ENCODE measurements at regions not wholly inside any gene's neighbourhood (a gene's known extent, or its start where the extent isn't known, plus 50 kb on each side); places are given as distances from the start of the nearest gene placed in this dataset.

GRCh38 chr3:147619921-147620560 is 210.9 kb downstream of the ZIC1 start:
- Histone ChIP-seq H3K27me3 (ENCODE audit: control insufficient read depth in 5 of 5, insufficient read depth in 4 of 5, low read length in 5 of 5) (no peaks in the 10 kb centered on the region), H3K36me3 (ENCODE audit: control insufficient read depth in 5 of 5, insufficient read depth in 5 of 5, low read length in 5 of 5) (no peaks in the 10 kb centered on the region), H3K4me3 (ENCODE audit: low read depth in 1 of 5, low read length in 5 of 5) (no peak overlapping the region), H3K9ac (ENCODE audit: low read length in 5 of 5) (no peak overlapping the region), H3K9me3 (ENCODE audit: control insufficient read depth in 5 of 5, low read length in 5 of 5) (no peaks in the 10 kb centered on the region), H3K4me1 (ENCODE audit: control insufficient read depth in 5 of 5, insufficient read depth in 5 of 5, low read length in 5 of 5) (no peaks in the 10 kb centered on the region), H3K27ac (ENCODE audit: low read depth, low read length) (no peak overlapping the region)

DNA sequence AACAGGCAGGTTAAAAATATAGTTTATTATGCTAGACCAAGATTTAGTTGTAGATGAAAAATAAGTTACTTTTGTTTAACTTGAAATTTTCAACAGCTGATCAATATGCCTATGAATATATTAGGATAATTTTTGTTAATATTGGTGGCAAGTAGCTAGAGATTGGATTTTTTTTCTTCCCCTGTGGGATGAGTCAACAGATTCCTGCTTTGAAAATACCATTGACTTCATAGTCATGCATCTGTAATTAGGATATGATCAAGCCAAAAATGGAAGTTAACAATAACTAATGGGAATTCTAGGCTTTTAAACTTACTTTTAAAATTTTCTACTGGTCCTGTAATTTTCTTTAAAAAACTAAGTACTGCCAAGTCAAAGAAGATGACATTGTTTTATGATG is 211.7 kb downstream of the ZIC1 start:
- Histone ChIP-seq H3K9ac (ENCODE audit: low read length in 5 of 5) (no peak overlapping the region), H3K4me1 (ENCODE audit: control insufficient read depth in 5 of 5, insufficient read depth in 5 of 5, low read length in 5 of 5) (no peaks in the 10 kb centered on the region), H3K4me3 (ENCODE audit: low read depth in 1 of 5, low read length in 5 of 5) (no peak overlapping the region), H3K27ac (ENCODE audit: low read depth, low read length) (no peak overlapping the region), H3K9me3 (ENCODE audit: control insufficient read depth in 5 of 5, low read length in 5 of 5) (no peaks in the 10 kb centered on the region), H3K36me3 (ENCODE audit: control insufficient read depth in 5 of 5, insufficient read depth in 5 of 5, low read length in 5 of 5) (no peaks in the 10 kb centered on the region), H3K27me3 (ENCODE audit: control insufficient read depth in 5 of 5, insufficient read depth in 4 of 5, low read length in 5 of 5) (no peaks in the 10 kb centered on the region)

DNA sequence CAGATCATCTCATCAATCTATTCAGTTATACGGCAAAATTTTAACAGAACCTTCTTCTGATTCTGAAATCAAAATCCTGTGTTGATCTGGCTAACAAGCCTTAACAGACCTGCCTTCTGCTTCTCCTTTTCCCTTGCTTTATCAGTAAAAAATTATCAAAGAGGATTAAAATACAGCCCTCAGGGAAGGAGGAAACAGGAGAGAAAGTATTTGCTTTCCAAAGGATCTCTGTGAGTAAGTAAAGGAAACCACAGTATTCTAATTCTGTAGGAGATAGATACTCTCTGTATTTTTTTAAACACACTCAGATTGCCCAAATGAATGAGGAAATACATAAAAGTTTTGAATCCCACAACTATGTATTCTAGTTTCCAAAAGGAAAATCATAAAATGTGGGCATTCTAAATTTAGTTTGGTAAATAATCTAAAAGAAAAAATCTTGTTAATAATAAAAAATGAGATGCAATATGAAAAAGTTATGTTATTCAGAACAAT is 221.8 kb downstream of the ZIC1 start:
- Histone ChIP-seq H3K4me3 (ENCODE audit: low read depth in 1 of 5, low read length in 5 of 5) (no peak overlapping the region), H3K9me3 (ENCODE audit: control insufficient read depth in 5 of 5, low read length in 5 of 5) (peaks cover 0 to 14% (median 3%) of the 10 kb centered on the region in 5 donors), H3K4me1 (ENCODE audit: control insufficient read depth in 5 of 5, insufficient read depth in 5 of 5, low read length in 5 of 5) (no peaks in the 10 kb centered on the region), H3K36me3 (ENCODE audit: control insufficient read depth in 5 of 5, insufficient read depth in 5 of 5, low read length in 5 of 5) (no peaks in the 10 kb centered on the region), H3K9ac (ENCODE audit: low read length in 5 of 5) (no peak overlapping the region), H3K27me3 (ENCODE audit: control insufficient read depth in 5 of 5, insufficient read depth in 4 of 5, low read length in 5 of 5) (no peaks in the 10 kb centered on the region), H3K27ac (ENCODE audit: low read depth, low read length) (no peak overlapping the region)

- no peak overlapping the region for H3K9ac ChIP-seq (ENCODE audit: low read length in 5 of 5)
- no peak overlapping the region for H3K4me3 ChIP-seq (ENCODE audit: low read depth in 1 of 5, low read length in 5 of 5)
- H3K36me3 ChIP-seq (ENCODE audit: control insufficient read depth in 5 of 5, insufficient read depth in 5 of 5, low read length in 5 of 5): no peaks in the 10 kb centered on the region
- no peaks in the 10 kb centered on the region for H3K4me1 ChIP-seq (ENCODE audit: control insufficient read depth in 5 of 5, insufficient read depth in 5 of 5, low read length in 5 of 5)
- peaks cover 0 to 11% (median 7%) of the 10 kb centered on the region in 5 donors for H3K9me3 ChIP-seq (ENCODE audit: control insufficient read depth in 5 of 5, low read length in 5 of 5)
- H3K27ac ChIP-seq (ENCODE audit: low read depth, low read length): no peak overlapping the region
- H3K27me3 ChIP-seq (ENCODE audit: control insufficient read depth in 5 of 5, insufficient read depth in 4 of 5, low read length in 5 of 5): no peaks in the 10 kb centered on the region
Measured at GRCh38 chr3:147640781-147641180, 231.6 kb downstream of the ZIC1 start.

GRCh38 chr3:147645761-147646160 is 236.6 kb downstream of the ZIC1 start:
- Histone ChIP-seq H3K9me3 (ENCODE audit: control insufficient read depth in 5 of 5, low read length in 5 of 5) (no peaks in the 10 kb centered on the region), H3K4me3 (ENCODE audit: low read depth in 1 of 5, low read length in 5 of 5) (no peak overlapping the region), H3K36me3 (ENCODE audit: control insufficient read depth in 5 of 5, insufficient read depth in 5 of 5, low read length in 5 of 5) (no peaks in the 10 kb centered on the region), H3K4me1 (ENCODE audit: control insufficient read depth in 5 of 5, insufficient read depth in 5 of 5, low read length in 5 of 5) (no peaks in the 10 kb centered on the region), H3K27ac (ENCODE audit: low read depth, low read length) (no peak overlapping the region), H3K27me3 (ENCODE audit: control insufficient read depth in 5 of 5, insufficient read depth in 4 of 5, low read length in 5 of 5) (no peaks in the 10 kb centered on the region), H3K9ac (ENCODE audit: low read length in 5 of 5) (no peak overlapping the region)

DNA sequence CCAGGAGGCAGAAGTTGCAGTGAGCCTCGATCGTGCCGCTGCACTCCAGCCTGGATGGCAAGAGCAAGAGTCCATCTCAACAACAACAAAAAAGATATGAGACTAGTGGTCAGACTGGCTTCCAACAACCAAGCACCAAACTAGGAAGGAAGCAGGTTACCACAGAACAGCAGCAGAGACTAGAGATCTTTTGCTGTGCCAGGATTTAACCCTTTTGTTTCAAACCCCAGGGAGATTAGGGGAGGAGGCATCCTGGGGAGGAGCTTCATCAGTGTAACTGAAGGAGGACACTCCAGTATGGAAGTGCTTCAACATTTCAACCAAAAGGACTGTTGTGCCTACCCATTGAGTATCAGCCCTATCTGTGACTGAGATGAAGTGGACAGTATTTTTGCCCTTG is 240.3 kb downstream of the ZIC1 start:
- Histone ChIP-seq H3K4me1 (ENCODE audit: control insufficient read depth in 5 of 5, insufficient read depth in 5 of 5, low read length in 5 of 5) (peaks cover 0 to 3% (median 0%) of the 10 kb centered on the region in 5 donors), H3K4me3 (ENCODE audit: low read depth in 1 of 5, low read length in 5 of 5) (no peak overlapping the region), H3K36me3 (ENCODE audit: control insufficient read depth in 5 of 5, insufficient read depth in 5 of 5, low read length in 5 of 5) (no peaks in the 10 kb centered on the region), H3K27ac (ENCODE audit: low read depth, low read length) (no peak overlapping the region), H3K9ac (ENCODE audit: low read length in 5 of 5) (no peak overlapping the region), H3K9me3 (ENCODE audit: control insufficient read depth in 5 of 5, low read length in 5 of 5) (no peaks in the 10 kb centered on the region), H3K27me3 (ENCODE audit: control insufficient read depth in 5 of 5, insufficient read depth in 4 of 5, low read length in 5 of 5) (no peaks in the 10 kb centered on the region)

DNA sequence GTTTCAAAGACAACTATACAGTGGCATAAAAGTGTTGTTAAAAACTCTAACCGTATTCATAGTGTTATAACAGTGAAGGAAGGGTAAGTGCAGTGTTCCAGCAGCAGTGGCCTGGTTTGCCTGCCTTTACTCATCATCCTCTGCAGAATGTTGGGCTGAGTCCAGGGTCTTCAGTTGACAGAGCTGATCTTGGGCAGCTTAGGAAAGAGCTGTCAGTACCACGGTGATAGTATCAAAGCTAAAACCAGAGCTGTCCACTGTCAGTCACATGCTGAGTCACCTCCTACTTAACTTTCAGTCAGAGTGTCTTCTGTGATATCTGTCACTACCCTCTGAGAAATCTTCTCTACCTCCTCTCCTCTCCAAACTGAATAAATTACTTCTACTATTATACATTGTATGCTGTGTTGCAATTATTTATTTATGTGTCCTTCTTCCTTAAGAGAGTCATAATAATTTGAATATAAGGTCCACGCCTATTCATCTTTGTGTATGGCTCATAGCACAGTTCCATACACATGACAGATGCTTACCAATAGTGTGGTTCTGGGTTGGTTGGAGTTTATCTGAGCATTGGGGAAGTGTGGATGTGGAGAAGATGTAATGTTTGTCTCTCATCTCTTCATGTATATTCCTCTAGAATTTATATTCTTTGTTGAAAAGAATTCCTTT is 242.1 kb downstream of the ZIC1 start:
- Histone ChIP-seq H3K27ac (ENCODE audit: low read depth, low read length) (no peak overlapping the region), H3K36me3 (ENCODE audit: control insufficient read depth in 5 of 5, insufficient read depth in 5 of 5, low read length in 5 of 5) (no peaks in the 10 kb centered on the region), H3K4me1 (ENCODE audit: control insufficient read depth in 5 of 5, insufficient read depth in 5 of 5, low read length in 5 of 5) (peaks cover 0 to 3% (median 0%) of the 10 kb centered on the region in 5 donors), H3K9me3 (ENCODE audit: control insufficient read depth in 5 of 5, low read length in 5 of 5) (no peaks in the 10 kb centered on the region), H3K27me3 (ENCODE audit: control insufficient read depth in 5 of 5, insufficient read depth in 4 of 5, low read length in 5 of 5) (no peaks in the 10 kb centered on the region), H3K9ac (ENCODE audit: low read length in 5 of 5) (no peak overlapping the region), H3K4me3 (ENCODE audit: low read depth in 1 of 5, low read length in 5 of 5) (no peak overlapping the region)

- no peaks in the 10 kb centered on the region for H3K36me3 ChIP-seq (ENCODE audit: control insufficient read depth in 5 of 5, insufficient read depth in 5 of 5, low read length in 5 of 5)
- H3K4me1 ChIP-seq (ENCODE audit: control insufficient read depth in 5 of 5, insufficient read depth in 5 of 5, low read length in 5 of 5): peaks cover 0 to 3% (median 0%) of the 10 kb centered on the region in 5 donors
- no peak overlapping the region for H3K27ac ChIP-seq (ENCODE audit: low read depth, low read length)
- H3K9ac ChIP-seq (ENCODE audit: low read length in 5 of 5): no peak overlapping the region
- no peaks in the 10 kb centered on the region for H3K27me3 ChIP-seq (ENCODE audit: control insufficient read depth in 5 of 5, insufficient read depth in 4 of 5, low read length in 5 of 5)
- no peak overlapping the region for H3K4me3 ChIP-seq (ENCODE audit: low read depth in 1 of 5, low read length in 5 of 5)
- no peaks in the 10 kb centered on the region for H3K9me3 ChIP-seq (ENCODE audit: control insufficient read depth in 5 of 5, low read length in 5 of 5)
Measured at GRCh38 chr3:147652651-147653366, 243.6 kb downstream of the ZIC1 start.

DNA sequence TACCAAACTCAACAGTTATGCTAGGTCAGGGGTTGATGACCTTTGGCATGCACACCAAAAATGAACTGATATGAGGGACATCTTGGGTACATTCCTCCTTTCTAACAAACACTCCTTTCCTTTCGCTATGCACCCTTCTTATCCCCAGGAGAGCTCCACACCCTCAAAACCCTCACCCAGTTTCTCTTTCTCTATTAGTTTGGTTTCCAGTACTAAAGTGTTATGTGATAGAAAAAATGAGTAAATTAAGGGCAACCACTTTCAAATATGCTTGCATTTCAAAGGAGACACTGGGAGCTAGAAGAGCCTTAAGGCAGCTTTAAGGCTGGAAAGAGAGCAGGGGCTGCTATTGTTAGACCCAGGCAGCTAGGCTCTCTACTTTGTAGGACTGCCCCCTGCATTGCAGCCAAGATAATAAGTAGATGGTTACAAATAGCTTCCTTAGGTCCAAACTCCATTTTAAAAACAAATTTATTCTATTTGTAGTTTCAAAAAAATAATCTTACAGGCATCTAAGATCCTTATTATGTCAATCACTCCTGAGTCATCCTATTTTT is 244.3 kb downstream of the ZIC1 start:
- no peaks in the 10 kb centered on the region for H3K36me3 ChIP-seq (ENCODE audit: control insufficient read depth in 5 of 5, insufficient read depth in 5 of 5, low read length in 5 of 5)
- H3K27me3 ChIP-seq (ENCODE audit: control insufficient read depth in 5 of 5, insufficient read depth in 4 of 5, low read length in 5 of 5): no peaks in the 10 kb centered on the region
- H3K9ac ChIP-seq (ENCODE audit: low read length in 5 of 5): no peak overlapping the region
- H3K9me3 ChIP-seq (ENCODE audit: control insufficient read depth in 5 of 5, low read length in 5 of 5): no peaks in the 10 kb centered on the region
- no peak overlapping the region for H3K27ac ChIP-seq (ENCODE audit: low read depth, low read length)
- no peak overlapping the region for H3K4me3 ChIP-seq (ENCODE audit: low read depth in 1 of 5, low read length in 5 of 5)
- peaks cover 0 to 3% (median 0%) of the 10 kb centered on the region in 5 donors for H3K4me1 ChIP-seq (ENCODE audit: control insufficient read depth in 5 of 5, insufficient read depth in 5 of 5, low read length in 5 of 5)

- Histone ChIP-seq H3K9ac (ENCODE audit: low read length in 5 of 5) (no peak overlapping the region), H3K27me3 (ENCODE audit: control insufficient read depth in 5 of 5, insufficient read depth in 4 of 5, low read length in 5 of 5) (no peaks in the 10 kb centered on the region), H3K9me3 (ENCODE audit: control insufficient read depth in 5 of 5, low read length in 5 of 5) (no peaks in the 10 kb centered on the region), H3K36me3 (ENCODE audit: control insufficient read depth in 5 of 5, insufficient read depth in 5 of 5, low read length in 5 of 5) (no peaks in the 10 kb centered on the region), H3K4me3 (ENCODE audit: low read depth in 1 of 5, low read length in 5 of 5) (no peak overlapping the region), H3K27ac (ENCODE audit: low read depth, low read length) (no peak overlapping the region), H3K4me1 (ENCODE audit: control insufficient read depth in 5 of 5, insufficient read depth in 5 of 5, low read length in 5 of 5) (peaks cover 0 to 3% (median 0%) of the 10 kb centered on the region in 5 donors)
Measured at GRCh38 chr3:147654827-147655226, 245.7 kb downstream of the ZIC1 start.
